KBM-7 (cell line): ENCODE measurements at regions not wholly inside any gene's neighbourhood (a gene's known extent, or its start where the extent isn't known, plus 50 kb on each side); places are given as distances from the start of the nearest gene placed in this dataset.

Source experiments
- DNase-seq: peaks from one replicate; pipeline ENCODE4 v3.0.0-alpha.2; 2015
- in situ Hi-C: fragments of 300-500 bp; cut with MboI; formaldehyde crosslinking; loops from 2 replicates; pipeline ENCODE4 v1.14.3; 2020; ENCODE audit warnings: low sequenced_read_pairs, low pct_unique_long_range_greater_than_20kb, mixed read lengths

DNA sequence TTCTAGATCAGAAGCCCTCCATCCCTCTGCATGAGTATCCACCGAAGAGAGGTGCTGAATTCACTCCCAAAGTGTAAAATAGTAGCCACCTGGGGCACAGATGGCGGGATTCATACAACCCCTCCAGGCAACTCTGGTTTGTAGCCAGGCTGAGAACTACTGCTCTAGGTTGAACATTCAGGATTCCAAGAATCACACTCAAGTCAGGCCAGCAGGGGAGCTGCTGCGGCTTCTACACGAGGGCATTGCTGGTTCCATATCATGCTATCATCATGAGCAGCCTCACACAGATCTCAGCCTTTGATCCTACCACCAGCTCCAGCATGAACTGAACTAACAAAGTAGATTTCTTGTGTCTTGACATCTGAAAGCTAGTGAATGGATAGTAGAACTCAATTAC lies 367.9 kb downstream of the DIRAS2 start:
- DNase-seq, result no peak
- in situ Hi-C loops, result no loop called here

DNA sequence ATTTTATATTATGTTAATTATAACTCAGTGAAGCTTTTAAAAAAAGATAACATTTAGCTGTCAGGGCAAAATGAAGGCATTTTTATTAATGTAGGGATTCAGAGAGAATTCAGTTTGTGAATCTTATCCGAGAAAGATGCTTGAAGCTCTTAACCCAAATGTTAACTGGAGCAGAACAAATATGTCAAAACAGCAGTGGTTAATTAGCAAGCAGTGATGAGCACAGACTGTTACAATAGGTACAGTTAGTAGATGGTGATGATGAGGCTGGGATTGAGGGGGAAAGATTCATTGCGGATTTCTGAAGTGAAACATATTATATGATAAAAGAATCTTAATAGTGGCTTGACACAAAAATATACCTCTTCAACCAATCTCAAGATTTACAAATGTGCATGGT lies 356.7 kb downstream of the DIRAS2 start:
- no peak for DNase-seq
- in situ Hi-C loops, result no loop called here

DNA sequence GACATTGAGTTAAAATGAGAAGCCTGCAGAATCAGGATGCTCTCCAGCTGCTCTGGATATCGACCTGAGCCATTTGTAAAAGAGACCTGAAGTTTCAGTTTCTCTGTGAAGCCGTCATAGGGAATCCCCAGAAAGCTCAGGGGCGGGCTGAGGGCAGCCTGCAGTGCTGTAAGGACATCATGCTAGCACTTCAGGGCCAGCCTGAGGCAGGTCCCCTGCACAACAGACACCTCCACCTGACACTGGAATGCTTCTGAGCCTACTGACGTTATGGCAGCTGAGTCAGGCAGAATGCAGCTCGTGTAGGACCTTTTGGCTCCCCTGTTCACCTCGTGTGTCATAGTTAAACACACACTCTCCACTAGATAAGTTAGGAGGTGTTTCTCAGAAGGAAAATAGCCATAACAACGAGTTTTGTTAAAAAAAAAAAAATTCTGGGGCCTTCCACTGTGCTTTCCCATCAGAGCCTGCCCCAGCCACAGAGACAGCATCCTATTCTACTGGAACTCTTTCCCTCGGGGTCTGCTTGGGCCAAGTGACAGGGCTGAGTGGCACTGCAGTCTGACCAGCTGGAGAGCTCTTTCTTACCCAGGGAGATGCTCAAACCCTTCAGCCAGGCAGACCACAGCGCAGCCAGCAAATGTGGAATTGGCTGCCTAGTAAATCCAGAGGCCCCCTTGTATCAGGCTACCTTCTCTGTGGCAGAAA lies 354.9 kb downstream of the DIRAS2 start:
- in situ Hi-C loops, result no loop called here
- no peak for DNase-seq

DNA sequence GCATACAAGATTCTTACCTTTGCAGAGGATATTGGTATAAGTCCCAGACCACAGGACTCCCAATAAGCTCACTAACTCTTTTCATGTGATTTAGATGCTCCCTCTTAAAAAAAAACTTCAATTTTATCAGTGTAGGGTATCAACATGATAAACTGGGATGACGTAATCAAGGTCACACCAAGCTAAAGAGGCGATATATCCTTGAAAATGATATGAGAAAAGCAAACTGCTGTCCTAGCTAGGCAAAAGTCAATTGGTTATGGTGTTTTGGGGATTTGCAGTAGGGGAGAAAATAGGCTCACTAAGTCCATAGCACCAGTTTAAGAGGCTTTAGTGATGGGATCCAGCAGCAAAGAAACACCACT lies 354.4 kb downstream of the DIRAS2 start:
- DNase-seq, result no peak
- in situ Hi-C loops, result no loop called here

DNA sequence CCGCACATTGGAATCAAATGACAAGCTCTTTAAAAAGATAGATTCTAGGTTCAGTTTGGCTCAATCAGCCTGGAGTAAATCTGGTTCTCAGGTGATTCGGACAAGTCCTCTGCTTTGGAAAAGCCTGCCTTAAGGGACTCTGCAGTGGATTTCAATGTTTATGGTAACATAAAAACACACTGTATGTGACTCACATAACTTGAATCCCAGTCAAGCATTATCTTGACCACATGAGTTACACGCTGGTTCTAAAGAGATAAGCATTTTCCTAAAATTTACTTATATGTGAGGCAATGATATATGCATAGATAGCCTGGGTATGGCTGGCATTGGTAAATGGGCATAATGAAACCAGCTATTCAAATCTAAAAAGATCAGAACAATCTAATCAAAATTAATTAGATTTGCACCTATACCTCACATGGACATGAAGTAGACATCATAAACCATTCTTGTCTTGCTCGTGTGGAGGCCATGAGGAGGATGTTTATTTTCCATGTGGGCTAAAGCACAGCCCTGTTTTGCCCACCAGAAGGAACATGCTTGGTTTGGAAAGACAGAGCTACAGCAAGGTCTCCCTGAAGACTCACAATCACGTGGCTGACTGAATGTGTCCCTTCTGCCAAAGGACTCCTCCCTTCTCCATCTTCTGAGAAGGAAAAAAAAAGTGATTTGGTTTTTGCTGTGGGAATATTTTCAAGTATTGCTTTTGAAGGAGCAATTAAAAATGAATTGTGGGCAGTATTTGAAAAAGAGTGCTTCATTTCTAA lies 351.7 kb downstream of the DIRAS2 start:
- no peak for DNase-seq
- in situ Hi-C loops, result no loop called here

DNA sequence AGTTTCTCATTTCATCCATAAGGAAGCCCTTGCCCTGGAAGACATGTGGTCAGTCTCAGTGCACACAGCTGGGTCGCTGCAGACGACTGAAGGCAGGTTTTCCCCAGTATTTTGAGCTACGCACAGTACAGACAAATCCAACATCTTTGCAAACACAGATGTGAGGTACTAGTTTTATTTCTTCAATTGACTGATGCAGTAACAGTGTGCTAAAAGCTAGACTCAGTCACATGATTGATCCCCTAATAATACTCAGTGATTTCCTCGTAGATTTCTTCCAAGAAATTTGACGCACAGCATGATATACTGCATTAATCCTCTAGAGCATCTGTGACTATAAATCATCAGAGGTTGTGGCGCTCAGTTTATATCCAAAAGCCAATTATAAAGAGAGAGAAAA lies 346.1 kb downstream of the DIRAS2 start:
- no peak for DNase-seq

DNA sequence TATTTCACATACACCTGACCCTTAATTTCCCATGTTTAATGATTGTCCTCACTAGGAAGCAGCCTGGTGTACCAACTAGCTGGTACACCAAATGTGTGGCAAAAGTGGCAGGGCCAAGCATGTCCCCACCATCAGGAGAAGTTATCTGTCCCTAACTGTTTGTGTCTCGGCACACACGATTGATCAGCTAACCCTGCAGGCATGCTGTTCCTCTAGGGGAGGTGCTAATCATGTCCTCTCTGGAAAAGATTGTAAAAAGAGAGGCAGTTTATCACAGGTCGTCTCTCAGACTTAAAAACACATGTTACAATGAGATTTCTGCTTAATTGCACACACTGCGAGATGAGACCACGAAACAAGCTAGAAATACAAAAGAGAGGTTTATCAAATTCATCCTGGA lies 342.7 kb downstream of the DIRAS2 start:
- no peak for DNase-seq
- in situ Hi-C loops, result no loop called here

More for the DNA sequence above, 346.1 kb downstream of the DIRAS2 start:
- in situ Hi-C loops, result no loop called here

DNA sequence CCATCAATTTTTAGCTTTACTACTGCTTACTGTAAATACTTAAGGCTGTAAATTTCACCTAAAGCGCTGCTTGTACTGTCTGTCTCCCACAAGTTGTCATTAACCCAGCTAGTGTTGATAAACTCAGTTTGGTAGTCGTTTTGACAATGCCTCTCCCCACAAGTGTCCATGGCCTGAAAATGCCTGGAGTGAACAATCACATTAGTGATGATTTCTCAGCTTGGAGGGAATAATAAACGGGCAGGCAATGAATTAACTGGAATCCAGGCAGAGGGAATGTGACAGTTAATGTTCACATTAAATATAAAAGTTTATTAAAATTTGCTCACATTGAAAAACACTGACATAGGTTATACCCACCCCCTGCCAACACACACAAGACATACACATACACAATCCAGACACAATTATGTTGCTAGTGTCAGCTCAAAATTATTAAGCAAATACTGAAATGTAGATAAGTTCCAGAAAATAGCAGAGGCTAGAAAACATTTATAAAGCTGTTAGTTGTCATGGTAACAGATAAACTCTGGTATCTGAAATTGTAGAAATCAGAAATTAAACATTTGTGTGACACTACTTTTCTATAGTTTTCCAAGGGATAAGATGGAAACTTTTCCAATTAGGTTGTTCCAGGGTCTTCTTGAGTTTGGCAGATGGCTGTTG lies 341.9 kb downstream of the DIRAS2 start:
- no peak for DNase-seq
- in situ Hi-C loops, result no loop called here

DNA sequence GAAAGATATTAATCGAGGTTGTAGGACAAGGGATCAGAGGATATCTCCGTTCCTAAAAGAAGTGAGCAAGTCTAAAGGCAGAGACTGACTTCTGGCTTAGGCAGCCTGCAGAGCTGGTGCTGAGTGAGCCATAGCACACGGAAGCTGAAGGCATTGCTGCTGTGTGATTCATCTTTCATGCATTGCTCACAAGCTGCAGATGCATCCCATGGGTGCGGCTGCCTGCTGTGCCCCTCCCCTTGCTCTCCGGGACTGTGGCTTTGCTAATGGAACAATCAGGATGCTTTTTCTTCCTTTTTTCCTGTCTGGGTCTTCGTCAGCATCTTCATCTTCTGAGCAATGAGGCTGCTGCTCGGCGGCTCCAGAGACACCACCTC lies 341.4 kb downstream of the DIRAS2 start:
- DNase-seq, result no peak
- in situ Hi-C loops, result no loop called here

DNA sequence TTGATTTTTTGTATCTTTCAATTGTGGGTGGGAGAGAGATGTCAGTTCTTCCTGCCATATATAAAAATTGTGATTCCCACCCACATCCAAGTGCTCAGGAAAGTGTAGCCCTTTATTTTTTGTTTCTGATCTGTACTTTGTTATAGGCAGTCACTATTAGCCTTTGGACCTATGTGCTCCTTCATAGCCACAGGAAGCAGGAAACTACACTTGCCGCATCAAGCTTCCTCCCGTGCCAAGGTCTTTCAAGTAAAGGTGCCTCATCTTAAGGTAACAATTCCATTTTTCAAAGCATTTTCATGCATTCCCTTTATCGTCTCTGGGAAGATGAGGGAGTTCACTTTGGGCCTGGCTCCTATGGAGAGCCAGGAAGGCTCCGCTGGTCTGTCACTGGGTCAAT lies 339.0 kb downstream of the DIRAS2 start:
- DNase-seq, result no peak
- in situ Hi-C loops, result no loop called here

DNA sequence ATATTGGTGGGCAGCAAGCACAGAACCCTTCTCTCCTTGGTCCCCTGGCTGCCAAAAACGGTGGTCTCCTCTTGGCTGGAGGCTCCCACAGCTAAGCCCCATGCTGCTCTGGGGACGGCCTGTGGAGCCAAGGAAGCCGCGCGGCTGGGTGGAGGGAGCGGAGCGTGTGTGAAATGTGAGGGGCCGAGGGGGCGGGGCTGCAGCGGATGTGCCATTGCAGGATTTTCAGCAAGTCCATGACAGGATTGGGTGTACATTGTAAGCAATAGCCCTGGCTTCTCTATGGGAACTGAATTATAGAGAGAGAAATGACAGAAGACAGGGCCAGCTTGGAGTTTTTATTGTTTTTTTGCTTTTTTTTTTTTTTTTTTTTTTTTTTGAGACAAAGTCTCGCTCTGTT lies 336.5 kb downstream of the DIRAS2 start:
- in situ Hi-C loops, result no loop called here

DNA sequence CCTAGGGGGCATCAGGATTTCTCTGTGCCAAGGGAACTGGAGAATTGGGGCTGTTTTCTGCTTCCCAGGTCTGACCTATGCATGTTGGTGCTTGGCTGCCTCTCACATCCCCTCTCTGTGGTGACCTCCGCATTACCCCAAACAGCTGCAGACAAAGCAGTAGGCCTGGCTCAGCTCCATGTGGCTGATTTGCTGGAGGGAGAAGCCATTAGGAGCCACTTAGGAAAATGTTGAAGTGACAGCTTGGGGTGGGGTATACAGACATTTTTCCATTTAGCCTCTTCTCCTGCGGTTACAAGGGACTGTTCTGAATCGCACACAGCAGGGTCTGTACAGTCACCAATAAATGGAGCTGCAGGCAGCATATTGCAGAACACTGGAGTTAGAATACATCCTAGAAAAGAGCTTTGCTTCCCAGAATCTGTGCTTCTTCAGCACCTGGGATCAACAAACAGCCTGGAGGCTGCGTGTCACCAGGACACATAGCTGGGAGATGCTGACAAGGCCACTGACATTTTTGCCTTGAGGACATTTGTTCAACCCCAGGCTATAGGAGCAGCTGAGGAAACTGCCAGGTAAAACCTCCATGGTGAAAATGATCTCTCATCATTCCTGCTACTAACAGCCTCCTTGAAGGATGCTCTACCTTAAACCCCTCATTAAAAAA lies 335.3 kb downstream of the DIRAS2 start:
- in situ Hi-C loops, result no loop called here
- DNase-seq, result no peak

More for the DNA sequence above, 336.5 kb downstream of the DIRAS2 start:
- no peak for DNase-seq

DNA sequence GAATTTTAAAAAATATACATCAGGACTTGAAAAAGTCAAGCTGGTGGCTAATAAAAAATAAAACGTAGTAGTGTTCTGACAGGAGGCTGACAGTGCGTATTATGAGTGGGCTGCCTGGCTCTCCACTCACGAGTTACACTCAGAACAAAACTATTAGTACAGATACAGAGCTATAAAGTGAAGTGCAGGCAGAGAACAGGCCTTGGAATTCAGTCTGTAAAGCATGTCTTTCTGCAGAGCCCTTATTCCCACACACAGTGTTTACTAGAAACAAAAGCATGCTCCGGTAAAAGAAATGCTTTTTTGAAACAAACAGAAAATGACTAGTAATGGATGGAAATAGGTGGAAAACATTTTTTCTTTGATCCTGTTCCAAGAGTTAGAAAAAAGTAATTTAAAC lies 334.7 kb downstream of the DIRAS2 start:
- DNase-seq, result no peak
- in situ Hi-C loops, result no loop called here

DNA sequence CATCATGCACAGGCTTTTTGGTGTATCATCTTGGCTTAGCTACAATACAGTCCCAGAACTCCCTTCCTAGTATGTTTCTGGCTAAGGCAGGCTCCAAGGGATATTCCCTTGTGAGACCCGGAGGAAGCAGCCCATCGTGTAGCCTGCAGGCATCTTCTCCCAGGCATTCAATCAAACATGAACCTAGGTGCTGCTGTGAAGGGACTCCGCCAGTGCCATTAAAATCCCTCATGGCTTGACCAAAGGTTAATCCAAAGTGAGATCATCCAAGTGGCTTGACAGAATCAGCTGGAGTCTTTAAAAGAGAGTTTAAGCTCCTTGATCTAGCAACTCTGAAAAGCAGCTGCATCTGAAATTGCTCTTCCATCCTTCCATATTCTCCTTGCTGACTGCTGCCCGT lies 333.9 kb downstream of the DIRAS2 start:
- in situ Hi-C loops, result no loop called here
- no peak for DNase-seq

DNA sequence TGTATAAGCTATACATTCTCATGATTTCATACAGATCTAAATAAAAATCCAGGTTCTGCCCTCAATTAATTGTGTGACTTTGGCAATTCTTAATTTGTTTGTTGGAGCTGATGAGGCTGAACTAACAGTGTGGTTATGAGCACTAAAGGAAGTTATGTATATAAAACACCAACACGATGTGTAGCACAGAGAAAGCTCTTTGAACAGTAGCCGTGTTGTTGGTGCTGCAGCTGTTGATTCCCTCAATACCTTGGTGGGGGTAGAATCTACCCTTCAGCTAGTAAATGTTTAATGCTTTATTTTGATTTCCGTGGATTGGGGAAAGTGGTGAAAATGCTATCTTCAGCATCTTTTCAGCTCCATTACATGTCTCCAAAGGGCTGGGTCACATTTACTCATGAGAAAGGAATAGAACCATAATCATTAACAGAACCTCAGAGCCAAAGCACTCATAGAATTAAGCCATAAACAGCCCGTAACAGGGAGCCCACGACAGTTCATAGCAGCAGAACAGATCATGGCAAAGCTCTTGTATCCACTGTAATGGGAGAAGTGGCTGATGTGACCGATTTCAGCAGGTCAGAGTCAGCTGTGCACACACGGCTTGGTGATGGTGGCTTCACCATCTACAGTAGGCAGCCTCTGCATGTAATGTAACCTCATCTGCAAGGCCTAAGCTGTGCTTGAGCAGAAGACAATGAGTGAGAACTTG lies 332.7 kb downstream of the DIRAS2 start:
- in situ Hi-C loops, result no loop called here
- no peak for DNase-seq

DNA sequence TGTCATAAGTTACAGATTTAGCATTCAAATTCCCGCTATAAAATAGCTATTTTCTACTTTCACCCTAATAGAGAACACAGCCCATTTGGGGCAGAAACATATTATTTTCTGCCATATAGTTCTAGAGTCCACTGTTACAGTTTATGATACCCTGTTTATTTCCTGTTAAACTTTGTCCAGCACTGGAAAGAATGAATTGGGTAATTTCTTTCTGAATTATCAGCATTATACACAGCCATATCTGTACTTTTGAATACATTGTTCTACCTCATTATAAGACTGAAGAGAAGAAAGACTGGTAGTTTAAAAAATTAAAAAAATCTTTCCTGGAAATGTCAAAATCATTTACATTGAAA lies 332.1 kb downstream of the DIRAS2 start:
- in situ Hi-C loops, result no loop called here
- no peak for DNase-seq

DNA sequence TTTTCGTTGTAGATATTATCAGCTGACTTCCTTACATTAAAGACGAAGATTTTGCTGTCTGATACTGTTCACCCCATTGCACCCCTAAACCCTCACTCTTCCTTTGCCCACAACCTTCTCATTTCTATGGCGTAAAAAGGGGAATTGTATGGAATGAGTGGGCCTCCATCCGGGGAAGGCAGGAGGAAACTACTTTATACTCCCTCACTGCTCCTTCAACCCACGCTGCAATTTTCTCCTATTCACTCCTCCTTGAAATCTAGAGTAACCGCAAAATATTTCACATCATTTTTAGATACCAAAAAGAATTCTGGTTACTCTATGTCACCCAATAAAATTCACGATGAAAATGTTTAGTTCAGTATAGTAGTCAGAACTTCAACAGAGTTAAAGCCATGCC lies 330.8 kb downstream of the DIRAS2 start:
- DNase-seq, result no peak
- in situ Hi-C loops, result no loop called here

DNA sequence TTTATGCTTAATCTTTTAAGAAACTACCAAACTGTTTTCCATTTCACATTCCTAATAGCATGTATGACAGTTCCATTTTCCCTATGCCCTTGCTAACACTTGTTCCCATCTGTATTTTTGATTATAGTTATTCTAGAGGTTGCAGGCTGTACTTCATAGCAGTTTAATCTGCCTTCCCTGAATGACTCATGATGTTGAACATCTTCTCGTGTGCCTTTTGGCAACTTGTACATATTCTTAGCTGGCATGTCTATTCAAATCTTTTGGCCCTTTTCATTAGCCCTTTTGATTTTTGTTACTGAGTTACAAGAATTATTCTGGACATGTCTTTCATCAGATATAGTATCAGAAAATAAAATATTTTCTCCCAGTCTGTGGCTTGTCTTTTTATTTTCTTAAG lies 320.3 kb downstream of the DIRAS2 start:
- in situ Hi-C loops, result no loop called here

DNA sequence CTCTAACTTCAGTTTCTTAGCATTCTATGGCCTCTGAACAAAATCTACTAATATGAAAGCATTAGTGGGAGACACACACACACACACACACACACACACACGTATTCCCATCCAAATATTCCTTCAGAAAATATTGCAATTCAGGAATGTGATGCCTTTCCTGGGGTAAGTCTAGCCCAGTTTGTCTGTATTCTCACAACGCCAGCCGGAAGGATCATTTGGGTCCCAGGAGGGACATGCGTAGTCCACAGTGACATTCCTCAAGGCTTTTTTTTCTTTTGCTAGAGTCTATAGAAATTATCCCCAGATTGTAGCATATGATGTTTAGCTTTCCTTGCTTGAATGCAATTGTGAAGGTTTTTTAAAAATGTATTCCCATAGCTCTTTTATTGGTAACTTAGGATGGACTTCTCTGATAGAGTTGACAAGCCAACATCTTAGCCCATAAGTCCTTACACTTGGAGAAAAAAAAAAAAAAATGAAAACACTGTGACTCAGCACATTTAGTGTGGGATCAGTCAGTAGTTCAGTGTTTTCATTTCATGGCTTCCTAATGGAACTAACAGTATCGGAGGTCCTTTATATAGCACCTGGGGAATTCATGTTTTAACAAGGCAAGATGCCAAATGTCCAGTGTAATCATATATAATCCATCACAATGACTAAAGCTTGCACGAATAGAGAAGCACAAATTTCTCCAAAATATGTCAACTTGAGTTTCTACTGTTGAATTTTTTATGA lies 316.5 kb downstream of the DIRAS2 start:
- no peak for DNase-seq
- in situ Hi-C loops, result no loop called here

More for the DNA sequence above, 320.3 kb downstream of the DIRAS2 start:
- DNase-seq, result no peak
